Transverse colon (tissue), 4 donors: ENCODE measurements at regions not wholly inside any gene's neighbourhood (a gene's known extent, or its start where the extent isn't known, plus 50 kb on each side); places are given as distances from the start of the nearest gene placed in this dataset.

Experiments used
- CTCF ChIP-seq, 5 experiments: fragments of 200-600 bp in 3 of 5; fragments of 450-650 bp in 2 of 5; sonication (generic) in 3 of 5; IDR thresholded peaks; 1 replicate in 2 of 5; 2 replicates in 3 of 5; pipeline ENCODE4 v1.5.1; 2016 to 2017; ENCODE audit warnings: antibody characterized with exemption in 5 of 5, inconsistent platforms in 3 of 5, mild to moderate bottlenecking in 2 of 5, moderate library complexity in 1 of 5
- POLR2AphosphoS5 ChIP-seq, 3 donors: sonication (generic); formaldehyde crosslinking; IDR thresholded peaks; one replicate each; pipeline ENCODE4 v1.6.1; 2016; ENCODE audit warnings: antibody characterized with exemption in 3 of 3

- TF ChIP-seq CTCF (IDR thresholded peaks at IDR 0.05) (no peak), POLR2AphosphoS5 (IDR thresholded peaks at IDR 0.05) (no peak)
Measured at GRCh38 chr1:239040523-239040922, 345.8 kb upstream of the CHRM3 start.
